SK-N-SH treated with all-trans-retinoic acid at 6 μM for 48 hours (cell line): ENCODE measurements at regions not wholly inside any gene's neighbourhood (a gene's known extent, or its start where the extent isn't known, plus 50 kb on each side); places are given as distances from the start of the nearest gene placed in this dataset.

Experiments
- ARNTL ChIP-seq: fragments of 450-650 bp; formaldehyde crosslinking; IDR thresholded peaks from 2 replicates; pipeline ENCODE4 v1.5.0; 2020; ENCODE audit warnings: low read depth, mild to moderate bottlenecking, moderate library complexity, borderline replicate concordance
- CSDC2 ChIP-seq: fragments of 250-450 bp; sonication (Bioruptor Pico); IDR thresholded peaks from 2 replicates; pipeline ENCODE4 v1.5.0; 2020; ENCODE audit warnings: mild to moderate bottlenecking, moderate library complexity
- TSHZ2 ChIP-seq: fragments of 250-450 bp; sonication (Bioruptor Pico); IDR thresholded peaks from 2 replicates; pipeline ENCODE4 v1.5.0; 2020; ENCODE audit warnings: mild to moderate bottlenecking, moderate library complexity

DNA sequence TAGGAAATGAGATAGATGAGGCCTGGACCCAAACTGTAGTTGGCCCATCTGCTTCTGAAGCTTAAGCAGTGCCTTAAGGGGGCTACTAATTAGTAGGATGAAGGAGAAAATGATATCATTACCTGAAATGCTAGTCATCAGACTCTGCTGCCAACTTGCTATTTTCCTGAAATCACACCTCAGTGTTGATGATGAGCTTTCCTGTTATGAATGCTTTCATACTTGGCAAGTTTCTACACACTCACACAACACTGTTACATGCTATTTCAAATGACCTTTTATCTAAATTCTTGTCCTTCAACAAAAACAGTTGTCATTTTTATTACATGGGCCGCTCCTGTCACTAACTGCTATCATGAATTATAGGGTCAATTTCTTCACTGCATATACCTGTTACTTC is 416.0 kb downstream of the PRDM5 start:
- TF ChIP-seq CSDC2 (CRISPR knock-in tag) (no peak), TSHZ2 (no peak), ARNTL (CRISPR knock-in tag) (no peak)
